Gastroesophageal sphincter (tissue), 4 donors: ENCODE measurements at regions not wholly inside any gene's neighbourhood (a gene's known extent, or its start where the extent isn't known, plus 50 kb on each side); places are given as distances from the start of the nearest gene placed in this dataset.

Experiments used
- ATAC-seq: fragments of 150-250 bp; one replicate; pipeline ENCODE4 v1.9.1; 2016; ENCODE audit warnings: mild to moderate bottlenecking, moderate library complexity
- H3K27ac ChIP-seq, 4 donors: fragments of 200-600 bp; sonication (generic) in 3 of 4; 1 replicate in 3 of 4; 2 replicates in 1 of 4; pipeline ENCODE4 v1.5.1; 2016 to 2019
- H3K27me3 ChIP-seq: fragments of 200-600 bp; sonication (generic); one replicate; pipeline ENCODE4 v1.5.1; 2019
- H3K36me3 ChIP-seq, 2 donors: fragments of 200-600 bp; sonication (generic); one replicate each; pipeline ENCODE4 v1.5.1; 2019; ENCODE audit warnings: control low read depth in 1 of 2
- H3K4me1 ChIP-seq, 3 donors: fragments of 200-600 bp; sonication (generic); 1 replicate in 2 of 3; 2 replicates in 1 of 3; pipeline ENCODE4 v1.5.1; 2016 to 2019; ENCODE audit warnings: control low read depth in 2 of 3
- H3K4me3 ChIP-seq, 2 donors: fragments of 200-600 bp; sonication (generic); one replicate each; pipeline ENCODE4 v1.5.1; 2019; ENCODE audit warnings: mild to moderate bottlenecking in 1 of 2, moderate library complexity in 1 of 2
- H3K9me3 ChIP-seq, 3 donors: fragments of 200-600 bp; sonication (generic); one replicate each; pipeline ENCODE4 v1.5.1; 2017 to 2019; ENCODE audit warnings: control low read depth in 2 of 3
- EP300 ChIP-seq: sonication (generic); formaldehyde crosslinking; IDR thresholded peaks from one replicate; pipeline ENCODE4 v1.6.1; 2017; ENCODE audit warnings: antibody characterized with exemption, mild to moderate bottlenecking
- POLR2A ChIP-seq, 2 donors: fragments of 450-650 bp; IDR thresholded peaks; one replicate each; pipeline ENCODE4 v1.6.1; 2017; ENCODE audit warnings: antibody characterized with exemption in 2 of 2, mild to moderate bottlenecking in 2 of 2, moderate library complexity in 1 of 2
- POLR2AphosphoS5 ChIP-seq: sonication (generic); formaldehyde crosslinking; IDR thresholded peaks from one replicate; pipeline ENCODE4 v1.6.1; 2017; ENCODE audit warnings: antibody characterized with exemption
- WGBS, 2 donors: methylation state at CpG; one replicate each; pipeline ENCODE4 v1.1.5; 2018; ENCODE audit warnings: low coverage in 1 of 2; 5-methylcytosine and 5-hydroxymethylcytosine counted together
- TF ChIP-seq, protein P1 (sequence below), 4 experiments: fragments of 200-600 bp in 2 of 4; fragments of 450-650 bp in 2 of 4; sonication (generic) in 1 of 4; IDR thresholded peaks; one replicate each; pipeline ENCODE4 v1.5.1; 2017 to 2019; ENCODE audit warnings: antibody characterized with exemption in 4 of 4, mild to moderate bottlenecking in 2 of 4, moderate library complexity in 2 of 4

DNA sequence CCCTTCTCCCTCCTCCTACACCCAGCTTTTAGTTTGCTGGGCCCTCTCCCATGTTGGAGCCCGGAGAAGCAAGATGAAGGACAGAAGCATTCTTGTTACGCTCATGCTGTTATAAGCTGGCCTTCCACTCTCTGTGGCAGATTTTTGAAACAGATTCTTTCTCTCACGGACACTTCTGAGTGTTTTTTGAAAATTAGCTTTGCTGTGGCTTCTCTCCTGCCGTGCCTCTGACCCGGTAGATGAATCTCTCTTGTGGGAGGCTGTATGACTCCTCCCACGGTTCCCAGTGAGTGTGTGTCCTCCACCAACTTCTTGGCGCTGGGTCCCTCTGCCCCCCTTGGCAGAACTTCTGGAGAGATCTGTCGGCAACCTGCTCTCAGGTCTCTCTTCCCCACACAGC, 269.3 kb upstream of the MYT1L start:
- Histone ChIP-seq H3K36me3 (no peaks in the 10 kb centered on the region), H3K4me1 (no peaks in the 10 kb centered on the region), H3K4me3 (no peak overlapping the region), H3K9me3 (peaks cover 0 to 10% (median 0%) of the 10 kb centered on the region in 3 donors), H3K27ac (peak overlapping the region in 1 of 4 donors; percentile 34), H3K27me3 (peaks cover 9% of the 10 kb centered on the region)
- ATAC-seq: no peak
- WGBS, 2 donors: 12 to 22% methylated on average over 8 of the region's 8 CpGs
- TF ChIP-seq POLR2AphosphoS5 (no peak), EP300 (no peak)
- TF ChIP-seq, protein P1, sequence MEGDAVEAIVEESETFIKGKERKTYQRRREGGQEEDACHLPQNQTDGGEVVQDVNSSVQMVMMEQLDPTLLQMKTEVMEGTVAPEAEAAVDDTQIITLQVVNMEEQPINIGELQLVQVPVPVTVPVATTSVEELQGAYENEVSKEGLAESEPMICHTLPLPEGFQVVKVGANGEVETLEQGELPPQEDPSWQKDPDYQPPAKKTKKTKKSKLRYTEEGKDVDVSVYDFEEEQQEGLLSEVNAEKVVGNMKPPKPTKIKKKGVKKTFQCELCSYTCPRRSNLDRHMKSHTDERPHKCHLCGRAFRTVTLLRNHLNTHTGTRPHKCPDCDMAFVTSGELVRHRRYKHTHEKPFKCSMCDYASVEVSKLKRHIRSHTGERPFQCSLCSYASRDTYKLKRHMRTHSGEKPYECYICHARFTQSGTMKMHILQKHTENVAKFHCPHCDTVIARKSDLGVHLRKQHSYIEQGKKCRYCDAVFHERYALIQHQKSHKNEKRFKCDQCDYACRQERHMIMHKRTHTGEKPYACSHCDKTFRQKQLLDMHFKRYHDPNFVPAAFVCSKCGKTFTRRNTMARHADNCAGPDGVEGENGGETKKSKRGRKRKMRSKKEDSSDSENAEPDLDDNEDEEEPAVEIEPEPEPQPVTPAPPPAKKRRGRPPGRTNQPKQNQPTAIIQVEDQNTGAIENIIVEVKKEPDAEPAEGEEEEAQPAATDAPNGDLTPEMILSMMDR (IDR thresholded peaks at IDR 0.05): no peak

DNA sequence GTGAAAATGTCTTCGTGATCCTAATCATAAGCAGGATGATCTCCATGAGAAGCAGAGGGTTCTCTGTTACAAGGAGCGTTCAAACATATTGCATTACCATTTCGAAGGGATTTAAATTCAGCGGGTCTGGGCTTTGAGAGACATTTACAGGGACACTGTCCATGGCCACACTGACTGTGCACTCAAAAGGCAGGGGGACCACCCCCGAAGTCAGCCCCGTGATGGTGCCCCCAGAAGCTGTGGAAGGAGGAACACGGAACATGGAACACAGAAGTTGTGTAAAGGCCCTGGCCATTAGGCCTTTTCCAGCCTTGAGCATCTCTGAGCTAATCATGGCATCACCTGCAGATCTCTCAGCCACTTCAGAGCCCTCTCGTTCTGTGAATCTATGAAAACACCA, 268.4 kb upstream of the MYT1L start:
- Histone ChIP-seq H3K4me1 (no peaks in the 10 kb centered on the region), H3K27ac (no peak overlapping the region), H3K9me3 (peaks cover 0 to 10% (median 0%) of the 10 kb centered on the region in 3 donors), H3K36me3 (no peaks in the 10 kb centered on the region), H3K4me3 (no peak overlapping the region), H3K27me3 (peaks cover 3% of the 10 kb centered on the region)
- TF ChIP-seq EP300 (no peak), POLR2AphosphoS5 (no peak), POLR2A (IDR thresholded peaks at IDR 0.05) (no peak)
- TF ChIP-seq, protein P1 (IDR thresholded peaks at IDR 0.05): no peak
- 74 to 91% methylated on average over 5 to 6 of the region's 8 CpGs for WGBS, 2 donors
- no peak for ATAC-seq

DNA sequence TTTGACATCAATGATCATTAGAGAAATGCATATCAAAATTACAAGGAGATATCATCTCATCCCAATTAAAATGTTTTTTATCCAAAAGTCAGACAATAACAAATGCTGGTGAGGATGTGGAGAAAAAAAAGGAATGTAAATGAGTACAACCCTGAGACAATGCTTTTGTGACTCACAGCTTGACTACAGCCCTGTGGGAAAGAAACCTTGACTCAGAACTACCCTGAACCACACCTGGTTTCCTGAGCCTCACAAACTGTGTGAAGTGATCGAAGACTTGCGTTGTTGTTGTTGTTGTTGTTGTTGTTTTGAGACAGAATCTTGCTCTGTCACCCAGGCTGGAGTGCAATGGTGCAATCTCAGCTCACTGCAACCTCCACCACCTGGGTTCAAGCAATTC, 266.6 kb upstream of the MYT1L start:
- ATAC-seq: no peak
- Histone ChIP-seq H3K36me3 (no peaks in the 10 kb centered on the region), H3K27me3 (no peaks in the 10 kb centered on the region), H3K4me3 (no peak overlapping the region), H3K27ac (no peak overlapping the region), H3K9me3 (peaks cover 0 to 10% (median 0%) of the 10 kb centered on the region in 3 donors), H3K4me1 (no peaks in the 10 kb centered on the region)
- WGBS, 2 donors: 66 to 100% methylated on average over 1 to 2 of the region's 2 CpGs
- no peak for TF ChIP-seq POLR2A (IDR thresholded peaks at IDR 0.05)
- no peak for TF ChIP-seq EP300
- TF ChIP-seq, protein P1 (IDR thresholded peaks at IDR 0.05): no peak
- no peak for TF ChIP-seq POLR2AphosphoS5

DNA sequence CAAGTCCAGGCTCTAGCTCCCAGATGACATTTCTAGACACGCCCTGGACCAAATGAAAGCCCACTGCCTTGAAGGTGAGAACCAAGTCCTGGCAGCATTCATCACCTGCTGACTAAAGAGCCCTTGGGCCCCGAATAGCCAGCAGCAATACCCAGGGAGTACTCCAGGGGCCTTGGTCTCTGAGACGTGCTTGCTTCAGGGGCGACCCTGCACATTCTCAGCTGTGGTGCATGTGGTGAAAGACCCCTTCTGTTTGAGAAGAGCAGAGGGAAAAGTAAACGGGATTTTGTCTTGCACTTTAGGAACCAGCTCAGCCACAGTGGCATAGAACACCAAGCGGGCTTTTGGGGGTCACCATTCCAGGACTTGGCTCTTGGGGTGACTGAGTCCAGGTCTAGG, 260.5 kb upstream of the MYT1L start:
- 60 to 74% methylated on average over 1 to 2 of the region's 6 CpGs for WGBS, 2 donors

DNA sequence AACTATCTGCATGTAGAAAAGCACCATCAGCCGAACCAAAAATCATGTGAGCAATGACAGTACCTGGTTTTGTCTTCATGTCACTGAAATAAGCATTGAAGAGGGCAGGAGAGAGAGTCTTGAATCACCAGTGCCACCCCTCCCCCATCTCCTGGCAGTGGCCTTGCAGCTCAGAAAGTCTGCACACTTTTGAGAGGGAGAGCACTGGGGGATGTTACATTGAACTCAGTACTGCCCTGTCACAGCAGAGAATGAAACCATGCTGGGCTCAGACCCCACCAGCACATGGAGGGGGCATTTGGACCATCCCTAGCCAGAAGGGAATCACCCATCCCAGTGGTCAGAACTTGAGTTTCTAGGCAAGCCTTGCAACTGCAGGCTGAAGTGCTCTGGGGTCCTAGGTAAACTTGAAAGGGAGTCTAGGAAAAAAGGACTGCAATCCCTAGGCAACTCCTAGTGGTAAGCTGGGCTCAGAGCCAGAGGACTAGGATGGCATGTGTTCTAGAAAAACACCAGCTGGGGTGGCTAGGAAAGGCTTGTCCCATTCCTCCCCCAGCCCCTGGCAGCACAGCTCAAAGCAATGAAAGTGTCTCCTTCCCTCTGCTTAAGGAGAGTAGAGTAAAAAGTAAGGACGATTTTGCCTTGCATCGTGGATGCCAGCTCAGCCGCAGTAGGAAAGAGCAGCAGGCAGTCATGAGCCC, 259.9 kb upstream of the MYT1L start:
- Histone ChIP-seq H3K36me3 (no peaks in the 10 kb centered on the region), H3K4me3 (no peak overlapping the region), H3K9me3 (peaks cover 0 to 6% (median 0%) of the 10 kb centered on the region in 3 donors), H3K27ac (no peak overlapping the region), H3K4me1 (no peaks in the 10 kb centered on the region), H3K27me3 (no peaks in the 10 kb centered on the region)
- ATAC-seq: no peak
- 17 to 80% methylated on average over 1 of the region's 4 CpGs for WGBS, 2 donors
- TF ChIP-seq POLR2AphosphoS5: no peak
- TF ChIP-seq POLR2A (IDR thresholded peaks at IDR 0.05): no peak
- no peak for TF ChIP-seq EP300
- TF ChIP-seq, protein P1 (IDR thresholded peaks at IDR 0.05): no peak

More for the DNA sequence above, 260.5 kb upstream of the MYT1L start:
- Histone ChIP-seq H3K4me1 (no peaks in the 10 kb centered on the region), H3K36me3 (no peaks in the 10 kb centered on the region), H3K9me3 (peaks cover 0 to 10% (median 0%) of the 10 kb centered on the region in 3 donors), H3K4me3 (no peak overlapping the region), H3K27ac (no peak overlapping the region), H3K27me3 (no peaks in the 10 kb centered on the region)
- ATAC-seq: no peak
- TF ChIP-seq POLR2A (IDR thresholded peaks at IDR 0.05): no peak
- TF ChIP-seq EP300: no peak
